ENCODE measurements at regions not wholly inside any gene's neighbourhood (a gene's known extent, or its start where the extent isn't known, plus 50 kb on each side); places are given as distances from the start of the nearest gene placed in this dataset.

GRCh38 chr11:90803831-90804230, 581.0 kb upstream of the CHORDC1 start:
- Histone ChIP-seq H3K36me3 (ENCODE audit: control insufficient read depth in 1 of 2, insufficient read depth in 2 of 2, low read length in 2 of 2) (no peaks in the 10 kb centered on the region), H3K27me3 (ENCODE audit: control insufficient read depth in 1 of 2, insufficient read depth in 2 of 2, low read length in 2 of 2) (no peaks in the 10 kb centered on the region), H3K9ac (ENCODE audit: low read depth in 1 of 2, low read length in 2 of 2) (no peak overlapping the region)

GRCh38 chr11:90803366-90803765, 580.5 kb upstream of the CHORDC1 start:
- Histone ChIP-seq H3K4me1 (ENCODE audit: control insufficient read depth in 1 of 2, insufficient read depth in 2 of 2, low read length in 2 of 2) (no peaks in the 10 kb centered on the region), H3K4me3 (ENCODE audit: low read depth in 1 of 2, low read length in 2 of 2) (no peak overlapping the region), H3K27me3 (ENCODE audit: control insufficient read depth in 1 of 2, insufficient read depth in 2 of 2, low read length in 2 of 2) (no peaks in the 10 kb centered on the region), H3K27ac (ENCODE audit: low read depth, low read length) (no peak overlapping the region), H3K9ac (ENCODE audit: low read depth in 1 of 2, low read length in 2 of 2) (no peak overlapping the region), H3K9me3 (ENCODE audit: control insufficient read depth in 1 of 2, low read length in 2 of 2) (no peaks in the 10 kb centered on the region), H3K36me3 (ENCODE audit: control insufficient read depth in 1 of 2, insufficient read depth in 2 of 2, low read length in 2 of 2) (no peaks in the 10 kb centered on the region)

More at GRCh38 chr11:90803831-90804230, 581.0 kb upstream of the CHORDC1 start:
- Histone ChIP-seq H3K4me1 (ENCODE audit: control insufficient read depth in 1 of 2, insufficient read depth in 2 of 2, low read length in 2 of 2) (no peaks in the 10 kb centered on the region), H3K9me3 (ENCODE audit: control insufficient read depth in 1 of 2, low read length in 2 of 2) (no peaks in the 10 kb centered on the region), H3K27ac (ENCODE audit: low read depth, low read length) (no peak overlapping the region), H3K4me3 (ENCODE audit: low read depth in 1 of 2, low read length in 2 of 2) (no peak overlapping the region)

GRCh38 chr11:90798769-90799168, 575.9 kb upstream of the CHORDC1 start:
- H3K9ac ChIP-seq (ENCODE audit: low read depth in 1 of 2, low read length in 2 of 2), result no peak overlapping the region
- no peak overlapping the region for H3K27ac ChIP-seq (ENCODE audit: low read depth, low read length)
- no peaks in the 10 kb centered on the region for H3K27me3 ChIP-seq (ENCODE audit: control insufficient read depth in 1 of 2, insufficient read depth in 2 of 2, low read length in 2 of 2)
- H3K4me1 ChIP-seq (ENCODE audit: control insufficient read depth in 1 of 2, insufficient read depth in 2 of 2, low read length in 2 of 2), result no peaks in the 10 kb centered on the region
- H3K4me3 ChIP-seq (ENCODE audit: low read depth in 1 of 2, low read length in 2 of 2), result no peak overlapping the region
- H3K9me3 ChIP-seq (ENCODE audit: control insufficient read depth in 1 of 2, low read length in 2 of 2), result no peaks in the 10 kb centered on the region
- H3K36me3 ChIP-seq (ENCODE audit: control insufficient read depth in 1 of 2, insufficient read depth in 2 of 2, low read length in 2 of 2), result no peaks in the 10 kb centered on the region

- Histone ChIP-seq H3K27ac (ENCODE audit: low read depth, low read length) (no peak overlapping the region), H3K4me3 (ENCODE audit: low read depth in 1 of 2, low read length in 2 of 2) (no peak overlapping the region), H3K36me3 (ENCODE audit: control insufficient read depth in 1 of 2, insufficient read depth in 2 of 2, low read length in 2 of 2) (no peaks in the 10 kb centered on the region), H3K9ac (ENCODE audit: low read depth in 1 of 2, low read length in 2 of 2) (no peak overlapping the region), H3K9me3 (ENCODE audit: control insufficient read depth in 1 of 2, low read length in 2 of 2) (no peaks in the 10 kb centered on the region), H3K4me1 (ENCODE audit: control insufficient read depth in 1 of 2, insufficient read depth in 2 of 2, low read length in 2 of 2) (no peaks in the 10 kb centered on the region), H3K27me3 (ENCODE audit: control insufficient read depth in 1 of 2, insufficient read depth in 2 of 2, low read length in 2 of 2) (no peaks in the 10 kb centered on the region)
Measured at GRCh38 chr11:90795746-90796145, 572.9 kb upstream of the CHORDC1 start.

- Histone ChIP-seq H3K9me3 (ENCODE audit: control insufficient read depth in 1 of 2, low read length in 2 of 2) (no peaks in the 10 kb centered on the region), H3K27me3 (ENCODE audit: control insufficient read depth in 1 of 2, insufficient read depth in 2 of 2, low read length in 2 of 2) (no peaks in the 10 kb centered on the region), H3K4me1 (ENCODE audit: control insufficient read depth in 1 of 2, insufficient read depth in 2 of 2, low read length in 2 of 2) (no peaks in the 10 kb centered on the region), H3K27ac (ENCODE audit: low read depth, low read length) (no peak overlapping the region), H3K4me3 (ENCODE audit: low read depth in 1 of 2, low read length in 2 of 2) (no peak overlapping the region), H3K9ac (ENCODE audit: low read depth in 1 of 2, low read length in 2 of 2) (no peak overlapping the region), H3K36me3 (ENCODE audit: control insufficient read depth in 1 of 2, insufficient read depth in 2 of 2, low read length in 2 of 2) (no peaks in the 10 kb centered on the region)
Measured at GRCh38 chr11:90788961-90789360, 566.1 kb upstream of the CHORDC1 start.

- Histone ChIP-seq H3K4me1 (ENCODE audit: control insufficient read depth in 1 of 2, insufficient read depth in 2 of 2, low read length in 2 of 2) (no peaks in the 10 kb centered on the region), H3K9me3 (ENCODE audit: control insufficient read depth in 1 of 2, low read length in 2 of 2) (no peaks in the 10 kb centered on the region), H3K27ac (ENCODE audit: low read depth, low read length) (no peak overlapping the region)
Measured at GRCh38 chr11:90784241-90784814, 561.5 kb upstream of the CHORDC1 start.

GRCh38 chr11:90783111-90783510, 560.3 kb upstream of the CHORDC1 start:
- H3K27ac ChIP-seq (ENCODE audit: low read depth, low read length), result no peak overlapping the region
- no peak overlapping the region for H3K9ac ChIP-seq (ENCODE audit: low read depth in 1 of 2, low read length in 2 of 2)
- H3K9me3 ChIP-seq (ENCODE audit: control insufficient read depth in 1 of 2, low read length in 2 of 2), result no peaks in the 10 kb centered on the region
- H3K4me1 ChIP-seq (ENCODE audit: control insufficient read depth in 1 of 2, insufficient read depth in 2 of 2, low read length in 2 of 2), result no peaks in the 10 kb centered on the region
- H3K27me3 ChIP-seq (ENCODE audit: control insufficient read depth in 1 of 2, insufficient read depth in 2 of 2, low read length in 2 of 2), result no peaks in the 10 kb centered on the region
- H3K4me3 ChIP-seq (ENCODE audit: low read depth in 1 of 2, low read length in 2 of 2), result no peak overlapping the region
- no peaks in the 10 kb centered on the region for H3K36me3 ChIP-seq (ENCODE audit: control insufficient read depth in 1 of 2, insufficient read depth in 2 of 2, low read length in 2 of 2)

More at GRCh38 chr11:90784241-90784814, 561.5 kb upstream of the CHORDC1 start:
- Histone ChIP-seq H3K36me3 (ENCODE audit: control insufficient read depth in 1 of 2, insufficient read depth in 2 of 2, low read length in 2 of 2) (no peaks in the 10 kb centered on the region), H3K9ac (ENCODE audit: low read depth in 1 of 2, low read length in 2 of 2) (no peak overlapping the region), H3K27me3 (ENCODE audit: control insufficient read depth in 1 of 2, insufficient read depth in 2 of 2, low read length in 2 of 2) (no peaks in the 10 kb centered on the region), H3K4me3 (ENCODE audit: low read depth in 1 of 2, low read length in 2 of 2) (no peak overlapping the region)

- no peaks in the 10 kb centered on the region for H3K36me3 ChIP-seq (ENCODE audit: control insufficient read depth in 1 of 2, insufficient read depth in 2 of 2, low read length in 2 of 2)
- no peaks in the 10 kb centered on the region for H3K4me1 ChIP-seq (ENCODE audit: control insufficient read depth in 1 of 2, insufficient read depth in 2 of 2, low read length in 2 of 2)
- H3K27ac ChIP-seq (ENCODE audit: low read depth, low read length), result no peak overlapping the region
- peaks cover 6 to 11% of the 10 kb centered on the region in 2 donors for H3K9me3 ChIP-seq (ENCODE audit: control insufficient read depth in 1 of 2, low read length in 2 of 2)
- no peaks in the 10 kb centered on the region for H3K27me3 ChIP-seq (ENCODE audit: control insufficient read depth in 1 of 2, insufficient read depth in 2 of 2, low read length in 2 of 2)
- H3K9ac ChIP-seq (ENCODE audit: low read depth in 1 of 2, low read length in 2 of 2), result no peak overlapping the region
- no peak overlapping the region for H3K4me3 ChIP-seq (ENCODE audit: low read depth in 1 of 2, low read length in 2 of 2)
Measured at GRCh38 chr11:90779098-90779497, 556.2 kb upstream of the CHORDC1 start.

GRCh38 chr11:90775567-90776165, 552.8 kb upstream of the CHORDC1 start:
- no peak overlapping the region for H3K4me3 ChIP-seq (ENCODE audit: low read depth in 1 of 2, low read length in 2 of 2)
- H3K4me1 ChIP-seq (ENCODE audit: control insufficient read depth in 1 of 2, insufficient read depth in 2 of 2, low read length in 2 of 2), result no peaks in the 10 kb centered on the region
- H3K9me3 ChIP-seq (ENCODE audit: control insufficient read depth in 1 of 2, low read length in 2 of 2), result peaks cover 10 to 11% of the 10 kb centered on the region in 2 donors
- H3K27ac ChIP-seq (ENCODE audit: low read depth, low read length), result no peak overlapping the region
- H3K27me3 ChIP-seq (ENCODE audit: control insufficient read depth in 1 of 2, insufficient read depth in 2 of 2, low read length in 2 of 2), result no peaks in the 10 kb centered on the region
- no peak overlapping the region for H3K9ac ChIP-seq (ENCODE audit: low read depth in 1 of 2, low read length in 2 of 2)
- H3K36me3 ChIP-seq (ENCODE audit: control insufficient read depth in 1 of 2, insufficient read depth in 2 of 2, low read length in 2 of 2), result no peaks in the 10 kb centered on the region

- H3K27me3 ChIP-seq (ENCODE audit: control insufficient read depth in 1 of 2, insufficient read depth in 2 of 2, low read length in 2 of 2), result no peaks in the 10 kb centered on the region
- H3K4me3 ChIP-seq (ENCODE audit: low read depth in 1 of 2, low read length in 2 of 2), result no peak overlapping the region
- no peak overlapping the region for H3K9ac ChIP-seq (ENCODE audit: low read depth in 1 of 2, low read length in 2 of 2)
- no peaks in the 10 kb centered on the region for H3K4me1 ChIP-seq (ENCODE audit: control insufficient read depth in 1 of 2, insufficient read depth in 2 of 2, low read length in 2 of 2)
- peaks cover 10 to 11% of the 10 kb centered on the region in 2 donors for H3K9me3 ChIP-seq (ENCODE audit: control insufficient read depth in 1 of 2, low read length in 2 of 2)
- no peak overlapping the region for H3K27ac ChIP-seq (ENCODE audit: low read depth, low read length)
- no peaks in the 10 kb centered on the region for H3K36me3 ChIP-seq (ENCODE audit: control insufficient read depth in 1 of 2, insufficient read depth in 2 of 2, low read length in 2 of 2)
Measured at GRCh38 chr11:90774727-90775566, 552.1 kb upstream of the CHORDC1 start.

Data from duodenal mucosa (tissue), 2 donors.